Neural cell (in vitro differentiated cells): ENCODE measurements at regions not wholly inside any gene's neighbourhood (a gene's known extent, or its start where the extent isn't known, plus 50 kb on each side); places are given as distances from the start of the nearest gene placed in this dataset.

ENCODE experiments used
- H2AFZ ChIP-seq: fragments of 200-600, 300-800 bp; sonication (generic), shearing (Covaris generic); 2 replicates; pipeline ENCODE4 v1.6.0; 2014; ENCODE audit warnings: low read depth, mild to moderate bottlenecking, antibody characterized with exemption, low read length, moderate library complexity
- H3F3A ChIP-seq: fragments of 200-600 bp; shearing (Covaris generic); 2 replicates; pipeline ENCODE4 v1.6.1; 2016; ENCODE audit warnings: mild to moderate bottlenecking, moderate library complexity, mixed read lengths, antibody characterized with exemption, low read length; ENCODE audit not compliant: insufficient read depth, poor library complexity, severe bottlenecking
- H3K27ac ChIP-seq: fragments of 200-600, 300-800 bp; sonication (generic), shearing (Covaris generic); 2 replicates; pipeline ENCODE4 v1.5.1; 2014; ENCODE audit warnings: mild to moderate bottlenecking, low read length, moderate library complexity
- H3K27me3 ChIP-seq: fragments of 300-800, 200-600 bp; sonication (generic), shearing (Covaris generic); 2 replicates; pipeline ENCODE4 v1.6.0; 2014; ENCODE audit warnings: mild to moderate bottlenecking, low read depth, low read length, moderate library complexity; ENCODE audit not compliant: insufficient read depth
- H3K36me3 ChIP-seq: fragments of 300-800, 200-600 bp; sonication (generic), shearing (Covaris generic); 2 replicates; pipeline ENCODE4 v1.5.1; 2014; ENCODE audit warnings: mild to moderate bottlenecking, antibody characterized with exemption, low read length, moderate library complexity; ENCODE audit not compliant: insufficient read depth
- H3K4me2 ChIP-seq: fragments of 300-800, 200-600 bp; sonication (generic), shearing (Covaris generic); 2 replicates; pipeline ENCODE4 v1.6.0; 2014; ENCODE audit warnings: mild to moderate bottlenecking, low read length
- H3K4me3 ChIP-seq: fragments of 300-800, 200-600 bp; sonication (generic), shearing (Covaris generic); 2 replicates; pipeline ENCODE4 v1.5.1; 2014; ENCODE audit warnings: mild to moderate bottlenecking, low read length, moderate library complexity
- H3K79me2 ChIP-seq: fragments of 200-600 bp; shearing (Covaris generic); replicated peaks from 2 replicates; pipeline ENCODE4 v1.6.0; 2014; ENCODE audit warnings: mild to moderate bottlenecking, low read length, moderate library complexity; ENCODE audit not compliant: insufficient read depth
- H3K9ac ChIP-seq: fragments of 300-800, 200-600 bp; sonication (generic), shearing (Covaris generic); 2 replicates; pipeline ENCODE4 v1.6.1; 2016; ENCODE audit warnings: mild to moderate bottlenecking, low read length, mixed read lengths
- H3K9me2 ChIP-seq: fragments of 200-600 bp; shearing (Covaris generic); 2 replicates; pipeline ENCODE4 v1.6.1; 2016; ENCODE audit warnings: mild to moderate bottlenecking, low read length, mixed read lengths; ENCODE audit not compliant: insufficient read depth
- H3K9me3 ChIP-seq: fragments of 200-600, 300-800 bp; sonication (generic), shearing (Covaris generic); 2 replicates; pipeline ENCODE4 v1.6.1; 2016; ENCODE audit warnings: mild to moderate bottlenecking, mixed run types, low read length, moderate library complexity, mixed read lengths
- H4K20me1 ChIP-seq: fragments of 200-600 bp; shearing (Covaris generic); 2 replicates; pipeline ENCODE4 v1.6.1; 2016; ENCODE audit warnings: mild to moderate bottlenecking, mixed run types; ENCODE audit not compliant: insufficient read depth
- EP300 ChIP-seq: fragments of 450-650 bp; conservative IDR thresholded peaks from 2 replicates; pipeline ENCODE4 v1.6.1; 2014; ENCODE audit warnings: antibody characterized with exemption, mild to moderate bottlenecking, moderate library complexity; ENCODE audit not compliant: poor library complexity, severe bottlenecking
- EZH2 ChIP-seq: fragments of 200-600, 300-800 bp; shearing (Covaris generic), sonication (generic); IDR thresholded peaks from 2 replicates; pipeline ENCODE4 v1.6.1; 2014; ENCODE audit warnings: antibody characterized with exemption, low read length, borderline replicate concordance, mild to moderate bottlenecking; ENCODE audit not compliant: insufficient read depth, poor library complexity, severe bottlenecking
- MXI1 ChIP-seq: fragments of 450-650 bp; conservative IDR thresholded peaks from 2 replicates; pipeline ENCODE4 v1.6.1; 2014; ENCODE audit warnings: antibody characterized with exemption, mild to moderate bottlenecking; ENCODE audit not compliant: poor library complexity, severe bottlenecking
- POLR2AphosphoS5 ChIP-seq: IDR thresholded peaks from 2 replicates; pipeline ENCODE4 v1.6.1; 2012
- RAD21 ChIP-seq: fragments of 450-650 bp; conservative IDR thresholded peaks from 2 replicates; pipeline ENCODE4 v1.6.1; 2014; ENCODE audit warnings: antibody characterized with exemption, mild to moderate bottlenecking, moderate library complexity
- SMC3 ChIP-seq: fragments of 450-650 bp; conservative IDR thresholded peaks from 2 replicates; pipeline ENCODE4 v1.6.1; 2014; ENCODE audit warnings: antibody characterized with exemption, mild to moderate bottlenecking, moderate library complexity; ENCODE audit not compliant: poor library complexity
- TAF1 ChIP-seq: IDR thresholded peaks from 2 replicates; pipeline ENCODE4 v1.6.1; 2012; ENCODE audit warnings: low read depth
- TF ChIP-seq, protein P1 (sequence below): IDR thresholded peaks from 2 replicates; pipeline ENCODE4 v1.6.1; 2012; ENCODE audit warnings: borderline replicate concordance
- TF ChIP-seq, protein P2 (sequence below): fragments of 450-650 bp; IDR thresholded peaks from 2 replicates; pipeline ENCODE4 v1.5.1; 2014; ENCODE audit warnings: antibody characterized with exemption, mild to moderate bottlenecking, moderate library complexity; ENCODE audit not compliant: poor library complexity, severe bottlenecking

DNA sequence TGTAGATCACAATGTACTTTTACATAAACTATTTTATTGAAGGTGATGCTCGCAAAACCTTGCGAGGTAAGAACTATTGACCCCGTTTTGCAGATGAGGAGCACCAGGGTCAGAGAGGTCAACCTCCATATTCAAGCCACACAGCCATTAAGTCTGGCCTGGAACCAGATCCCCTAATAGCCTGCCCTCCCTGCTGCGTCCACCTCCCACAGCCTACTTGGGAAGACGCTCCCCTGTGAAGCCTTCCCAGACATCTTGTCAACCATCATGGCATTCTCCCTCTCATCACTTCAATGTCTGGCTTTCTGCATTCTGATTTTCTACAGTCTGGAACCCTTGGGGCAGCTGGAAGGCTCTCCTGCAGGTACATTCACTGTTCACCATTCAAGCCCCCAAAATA lies 101.0 kb downstream of the TTC32 start:
- no peaks in the 10 kb centered on the region for H4K20me1 ChIP-seq
- TF ChIP-seq, protein P1, sequence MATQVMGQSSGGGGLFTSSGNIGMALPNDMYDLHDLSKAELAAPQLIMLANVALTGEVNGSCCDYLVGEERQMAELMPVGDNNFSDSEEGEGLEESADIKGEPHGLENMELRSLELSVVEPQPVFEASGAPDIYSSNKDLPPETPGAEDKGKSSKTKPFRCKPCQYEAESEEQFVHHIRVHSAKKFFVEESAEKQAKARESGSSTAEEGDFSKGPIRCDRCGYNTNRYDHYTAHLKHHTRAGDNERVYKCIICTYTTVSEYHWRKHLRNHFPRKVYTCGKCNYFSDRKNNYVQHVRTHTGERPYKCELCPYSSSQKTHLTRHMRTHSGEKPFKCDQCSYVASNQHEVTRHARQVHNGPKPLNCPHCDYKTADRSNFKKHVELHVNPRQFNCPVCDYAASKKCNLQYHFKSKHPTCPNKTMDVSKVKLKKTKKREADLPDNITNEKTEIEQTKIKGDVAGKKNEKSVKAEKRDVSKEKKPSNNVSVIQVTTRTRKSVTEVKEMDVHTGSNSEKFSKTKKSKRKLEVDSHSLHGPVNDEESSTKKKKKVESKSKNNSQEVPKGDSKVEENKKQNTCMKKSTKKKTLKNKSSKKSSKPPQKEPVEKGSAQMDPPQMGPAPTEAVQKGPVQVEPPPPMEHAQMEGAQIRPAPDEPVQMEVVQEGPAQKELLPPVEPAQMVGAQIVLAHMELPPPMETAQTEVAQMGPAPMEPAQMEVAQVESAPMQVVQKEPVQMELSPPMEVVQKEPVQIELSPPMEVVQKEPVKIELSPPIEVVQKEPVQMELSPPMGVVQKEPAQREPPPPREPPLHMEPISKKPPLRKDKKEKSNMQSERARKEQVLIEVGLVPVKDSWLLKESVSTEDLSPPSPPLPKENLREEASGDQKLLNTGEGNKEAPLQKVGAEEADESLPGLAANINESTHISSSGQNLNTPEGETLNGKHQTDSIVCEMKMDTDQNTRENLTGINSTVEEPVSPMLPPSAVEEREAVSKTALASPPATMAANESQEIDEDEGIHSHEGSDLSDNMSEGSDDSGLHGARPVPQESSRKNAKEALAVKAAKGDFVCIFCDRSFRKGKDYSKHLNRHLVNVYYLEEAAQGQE: no peak
- TF ChIP-seq POLR2AphosphoS5 (no peak), RAD21 (no peak), EZH2 (no peak), SMC3 (no peak), MXI1 (no peak), TAF1 (no peak), EP300 (no peak)
- TF ChIP-seq, protein P2, sequence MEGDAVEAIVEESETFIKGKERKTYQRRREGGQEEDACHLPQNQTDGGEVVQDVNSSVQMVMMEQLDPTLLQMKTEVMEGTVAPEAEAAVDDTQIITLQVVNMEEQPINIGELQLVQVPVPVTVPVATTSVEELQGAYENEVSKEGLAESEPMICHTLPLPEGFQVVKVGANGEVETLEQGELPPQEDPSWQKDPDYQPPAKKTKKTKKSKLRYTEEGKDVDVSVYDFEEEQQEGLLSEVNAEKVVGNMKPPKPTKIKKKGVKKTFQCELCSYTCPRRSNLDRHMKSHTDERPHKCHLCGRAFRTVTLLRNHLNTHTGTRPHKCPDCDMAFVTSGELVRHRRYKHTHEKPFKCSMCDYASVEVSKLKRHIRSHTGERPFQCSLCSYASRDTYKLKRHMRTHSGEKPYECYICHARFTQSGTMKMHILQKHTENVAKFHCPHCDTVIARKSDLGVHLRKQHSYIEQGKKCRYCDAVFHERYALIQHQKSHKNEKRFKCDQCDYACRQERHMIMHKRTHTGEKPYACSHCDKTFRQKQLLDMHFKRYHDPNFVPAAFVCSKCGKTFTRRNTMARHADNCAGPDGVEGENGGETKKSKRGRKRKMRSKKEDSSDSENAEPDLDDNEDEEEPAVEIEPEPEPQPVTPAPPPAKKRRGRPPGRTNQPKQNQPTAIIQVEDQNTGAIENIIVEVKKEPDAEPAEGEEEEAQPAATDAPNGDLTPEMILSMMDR: no peak
- H3K27me3 ChIP-seq: no peaks in the 10 kb centered on the region
- H3F3A ChIP-seq: no peaks in the 10 kb centered on the region
- H3K9me2 ChIP-seq: no peaks in the 10 kb centered on the region
- no peaks in the 10 kb centered on the region for H3K36me3 ChIP-seq
- no peak overlapping the region for H3K27ac ChIP-seq
- H3K9ac ChIP-seq: no peak overlapping the region
- no peaks in the 10 kb centered on the region for H3K9me3 ChIP-seq
- H3K79me2 ChIP-seq: no peaks in the 10 kb centered on the region
- no peak overlapping the region for H2AFZ ChIP-seq
- no peak overlapping the region for H3K4me2 ChIP-seq
- no peak overlapping the region for H3K4me3 ChIP-seq

DNA sequence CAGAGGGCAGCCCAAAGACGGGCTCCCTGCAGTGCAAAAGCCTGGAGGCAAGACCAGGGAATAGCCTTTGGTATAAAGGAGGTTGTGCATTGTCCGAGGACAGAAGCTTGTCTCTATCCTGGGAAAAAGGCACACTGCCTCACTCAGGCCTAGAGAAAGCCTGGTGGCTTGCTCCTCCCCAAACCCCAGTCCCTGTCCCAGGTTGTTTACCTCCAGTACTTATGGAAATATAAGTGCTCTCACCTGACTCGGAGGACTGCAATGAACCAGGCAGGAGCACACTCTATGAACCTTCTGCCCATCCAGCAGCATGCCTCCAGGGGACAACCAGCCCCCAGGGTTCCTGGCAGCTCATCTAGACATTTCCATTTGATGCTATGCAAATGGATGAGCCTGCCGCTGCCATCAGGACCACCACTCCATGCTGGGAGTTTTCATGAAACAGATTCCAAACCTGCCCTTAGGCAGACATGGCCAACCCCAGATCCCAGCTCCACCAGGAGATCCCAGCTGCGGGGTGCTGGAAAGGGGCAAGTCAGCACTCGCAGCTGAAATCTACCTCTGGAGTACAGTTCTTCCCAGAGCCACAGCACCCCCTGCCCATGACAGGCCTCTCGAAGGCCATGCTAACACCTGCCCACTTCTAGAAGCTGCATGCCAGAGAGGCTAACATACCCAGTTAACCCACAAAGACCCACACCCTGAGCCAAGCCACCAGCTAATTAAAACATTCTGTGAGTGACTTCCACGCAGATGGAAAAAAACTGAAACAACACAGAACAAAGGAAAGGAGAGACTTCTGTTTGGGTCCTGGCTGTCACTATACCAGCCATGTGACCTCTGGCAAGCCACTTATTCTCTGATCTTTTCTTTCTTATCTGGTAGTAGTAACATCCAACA lies 101.7 kb downstream of the TTC32 start:
- Histone ChIP-seq H3K4me2 (no peak overlapping the region), H3K9me2 (no peaks in the 10 kb centered on the region), H3K27me3 (no peaks in the 10 kb centered on the region), H3K9ac (no peak overlapping the region), H3K79me2 (no peaks in the 10 kb centered on the region), H3K27ac (no peak overlapping the region), H4K20me1 (no peaks in the 10 kb centered on the region), H3K4me3 (no peak overlapping the region), H3K36me3 (no peaks in the 10 kb centered on the region), H3K9me3 (no peaks in the 10 kb centered on the region), H2AFZ (no peak overlapping the region), H3F3A (no peaks in the 10 kb centered on the region)
- TF ChIP-seq RAD21: no peak
- no peak for TF ChIP-seq EP300
- TF ChIP-seq TAF1: no peak
- TF ChIP-seq, protein P1: no peak
- TF ChIP-seq MXI1: no peak
- no peak for TF ChIP-seq SMC3
- TF ChIP-seq, protein P2: no peak
- no peak for TF ChIP-seq POLR2AphosphoS5
- no peak for TF ChIP-seq EZH2
